H1 (cell line): ENCODE measurements at regions not wholly inside any gene's neighbourhood (a gene's known extent, or its start where the extent isn't known, plus 50 kb on each side); places are given as distances from the start of the nearest gene placed in this dataset.

Experiments
- RXRA ChIP-seq: IDR thresholded peaks from 2 replicates; pipeline ENCODE4 v1.6.1; 2011; ENCODE audit warnings: low read depth, mild to moderate bottlenecking, low read length, moderate library complexity; ENCODE audit not compliant: insufficient read depth
- TF ChIP-seq, protein P1 (sequence below): IDR thresholded peaks from 2 replicates; pipeline ENCODE4 v1.6.1; 2012; ENCODE audit warnings: inconsistent platforms

DNA sequence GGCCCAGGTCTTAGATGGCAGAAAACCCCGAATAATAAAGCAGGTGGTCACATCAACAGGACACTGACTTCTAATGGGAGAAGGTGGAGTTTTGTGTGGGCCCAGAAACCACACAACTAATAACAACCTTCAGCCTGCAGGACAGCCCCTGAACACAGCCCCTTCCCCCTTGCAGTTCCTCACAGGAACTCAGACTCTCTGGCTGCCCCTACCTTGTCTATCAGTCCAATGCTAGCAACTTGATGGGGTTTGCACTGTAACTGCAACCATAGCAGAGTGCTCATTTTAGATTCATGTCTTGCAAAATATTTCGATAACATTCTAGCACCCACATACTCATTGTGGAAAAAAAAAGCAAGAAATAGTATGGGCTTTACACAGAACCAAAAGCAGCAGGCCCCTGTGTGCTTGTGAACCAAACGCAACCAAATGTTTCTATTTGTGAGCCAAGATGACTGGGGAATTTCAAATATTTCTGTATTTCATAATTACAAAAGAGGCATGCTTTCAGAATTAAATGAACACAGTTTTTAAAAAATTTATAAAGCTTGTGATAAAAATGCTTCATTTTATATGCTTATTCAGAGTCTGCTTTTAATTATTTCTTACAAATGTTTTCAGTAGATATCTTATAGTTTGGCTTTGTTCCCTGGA lies 62.7 kb upstream of the PDE4D start (continued):
- TF ChIP-seq, protein P1, sequence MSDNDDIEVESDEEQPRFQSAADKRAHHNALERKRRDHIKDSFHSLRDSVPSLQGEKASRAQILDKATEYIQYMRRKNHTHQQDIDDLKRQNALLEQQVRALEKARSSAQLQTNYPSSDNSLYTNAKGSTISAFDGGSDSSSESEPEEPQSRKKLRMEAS = no peak
- no peak for TF ChIP-seq RXRA
- TF ChIP-seq, all 59 proteins: peak for 0
